Upper lobe of left lung (tissue), 4 donors: ENCODE measurements at regions not wholly inside any gene's neighbourhood (a gene's known extent, or its start where the extent isn't known, plus 50 kb on each side); places are given as distances from the start of the nearest gene placed in this dataset.

Source experiments
- EP300 ChIP-seq, 4 donors: sonication (generic); formaldehyde crosslinking; IDR thresholded peaks; one replicate each; pipeline ENCODE4 v1.5.1; 2017; ENCODE audit warnings: antibody characterized with exemption in 4 of 4, control low read depth in 2 of 4
- POLR2AphosphoS5 ChIP-seq, 2 donors: sonication (generic); formaldehyde crosslinking; IDR thresholded peaks; one replicate each; pipeline ENCODE4 v1.5.1; 2017; ENCODE audit warnings: antibody characterized with exemption in 2 of 2
- TF ChIP-seq, protein P1 (sequence below), 6 experiments: fragments of 450-650 bp in 4 of 6; fragments of 200-600 bp in 2 of 6; sonication (generic) in 2 of 6; IDR thresholded peaks; one replicate each; pipeline ENCODE4 v1.5.1; 2016 to 2019; ENCODE audit warnings: antibody characterized with exemption in 6 of 6

GRCh38 chr4:55248756-55249155 lies 97.3 kb upstream of the SRD5A3 start:
- TF ChIP-seq, protein P1, sequence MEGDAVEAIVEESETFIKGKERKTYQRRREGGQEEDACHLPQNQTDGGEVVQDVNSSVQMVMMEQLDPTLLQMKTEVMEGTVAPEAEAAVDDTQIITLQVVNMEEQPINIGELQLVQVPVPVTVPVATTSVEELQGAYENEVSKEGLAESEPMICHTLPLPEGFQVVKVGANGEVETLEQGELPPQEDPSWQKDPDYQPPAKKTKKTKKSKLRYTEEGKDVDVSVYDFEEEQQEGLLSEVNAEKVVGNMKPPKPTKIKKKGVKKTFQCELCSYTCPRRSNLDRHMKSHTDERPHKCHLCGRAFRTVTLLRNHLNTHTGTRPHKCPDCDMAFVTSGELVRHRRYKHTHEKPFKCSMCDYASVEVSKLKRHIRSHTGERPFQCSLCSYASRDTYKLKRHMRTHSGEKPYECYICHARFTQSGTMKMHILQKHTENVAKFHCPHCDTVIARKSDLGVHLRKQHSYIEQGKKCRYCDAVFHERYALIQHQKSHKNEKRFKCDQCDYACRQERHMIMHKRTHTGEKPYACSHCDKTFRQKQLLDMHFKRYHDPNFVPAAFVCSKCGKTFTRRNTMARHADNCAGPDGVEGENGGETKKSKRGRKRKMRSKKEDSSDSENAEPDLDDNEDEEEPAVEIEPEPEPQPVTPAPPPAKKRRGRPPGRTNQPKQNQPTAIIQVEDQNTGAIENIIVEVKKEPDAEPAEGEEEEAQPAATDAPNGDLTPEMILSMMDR (IDR thresholded peaks at IDR 0.05) = no peak
- TF ChIP-seq EP300 (IDR thresholded peaks at IDR 0.05) = no peak
- no peak for TF ChIP-seq POLR2AphosphoS5 (IDR thresholded peaks at IDR 0.05)
